Gastrocnemius medialis (tissue), 4 donors: ENCODE measurements at regions not wholly inside any gene's neighbourhood (a gene's known extent, or its start where the extent isn't known, plus 50 kb on each side); places are given as distances from the start of the nearest gene placed in this dataset.

Experiments used
- ATAC-seq, 2 donors: fragments of 150-250 bp; one replicate each; pipeline ENCODE4 v1.9.1; 2016
- DNase-seq, 2 donors: peaks; one replicate each; pipeline ENCODE4 v3.0.0-alpha.2; 2019
- H3K27ac ChIP-seq, 4 donors: fragments of 200-600 bp; sonication (generic); 1 replicate in 1 of 4; 2 replicates in 3 of 4; pipeline ENCODE4 v1.5.1; 2016 to 2018; ENCODE audit warnings: mild to moderate bottlenecking in 2 of 4, moderate library complexity in 1 of 4
- H3K27me3 ChIP-seq, 3 donors: fragments of 200-600 bp; sonication (generic) in 2 of 3; 1 replicate in 1 of 3; 2 replicates in 2 of 3; pipeline versions ENCODE4 v1.5.1 to v1.6.0; 2016 to 2019; ENCODE audit warnings: mild to moderate bottlenecking in 1 of 3, moderate library complexity in 1 of 3
- H3K36me3 ChIP-seq, 2 donors: fragments of 200-600 bp; sonication (generic) in 1 of 2; one replicate each; pipeline ENCODE4 v1.5.1; 2017 to 2018
- H3K4me1 ChIP-seq, 2 donors: fragments of 200-600 bp; sonication (generic) in 1 of 2; one replicate each; pipeline ENCODE4 v1.5.1; 2016 to 2017; ENCODE audit warnings: mild to moderate bottlenecking in 2 of 2
- H3K4me3 ChIP-seq, 4 donors: fragments of 200-600 bp; sonication (generic) in 3 of 4; 1 replicate in 1 of 4; 2 replicates in 3 of 4; pipeline ENCODE4 v1.5.1; 2016 to 2019; ENCODE audit warnings: mild to moderate bottlenecking in 2 of 4
- H3K9me3 ChIP-seq, 3 donors: fragments of 200-600 bp; sonication (generic) in 2 of 3; 1 replicate in 1 of 3; 2 replicates in 2 of 3; pipeline ENCODE4 v1.5.1; 2016 to 2019
- POLR2A ChIP-seq, 2 donors: fragments of 450-650 bp; IDR thresholded peaks; one replicate each; pipeline ENCODE4 v1.6.1; 2017; ENCODE audit warnings: antibody characterized with exemption in 2 of 2, mild to moderate bottlenecking in 2 of 2, moderate library complexity in 2 of 2
- in situ Hi-C, 4 donors: fragments of 200-750 bp; cut with MboI; loops; one replicate each; pipeline versions ENCODE4 v1.15.0 to v1.8.0; 2017; ENCODE audit warnings: low sequenced_read_pairs in 4 of 4
- intact Hi-C: fragments of 100-400 bp; cut with DNase I; formaldehyde crosslinking; loops from one replicate; pipeline ENCODE4 v1.15.1; 2023; ENCODE audit warnings: low total_unique reads
- TF ChIP-seq, protein P1 (sequence below), 5 experiments: fragments of 450-650 bp in 3 of 5; fragments of 200-600 bp in 2 of 5; sonication (generic) in 2 of 5; IDR thresholded peaks in 4 of 5; conservative IDR thresholded peaks in 1 of 5; 1 replicate in 4 of 5; 2 replicates in 1 of 5; pipeline ENCODE4 v1.5.1; 2016 to 2019; ENCODE audit warnings: antibody characterized with exemption in 5 of 5, mild to moderate bottlenecking in 3 of 5, moderate library complexity in 3 of 5

DNA sequence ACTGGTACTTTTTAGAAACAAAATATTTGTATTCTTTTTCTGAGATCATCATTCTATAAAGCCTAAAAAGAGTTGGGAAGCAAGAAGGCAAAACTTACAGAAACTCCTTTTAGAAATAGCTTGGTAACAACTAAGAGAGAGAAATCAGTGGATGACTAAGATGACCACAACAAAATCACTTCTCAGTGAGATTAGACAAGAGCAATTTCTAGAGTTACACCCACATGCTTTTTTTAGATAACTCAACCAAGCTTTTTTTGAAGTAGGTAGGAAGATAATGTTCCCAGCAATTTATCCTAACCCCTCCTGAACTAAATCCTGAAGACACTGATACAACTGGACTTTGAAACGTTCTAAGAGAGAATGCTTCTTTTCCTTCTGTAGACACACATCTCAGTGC lies 576.4 kb downstream of the SLC6A15 start:
- DNase-seq (no peak), ATAC-seq (no peak)
- TF ChIP-seq POLR2A (IDR thresholded peaks at IDR 0.05) = no peak
- TF ChIP-seq, protein P1, sequence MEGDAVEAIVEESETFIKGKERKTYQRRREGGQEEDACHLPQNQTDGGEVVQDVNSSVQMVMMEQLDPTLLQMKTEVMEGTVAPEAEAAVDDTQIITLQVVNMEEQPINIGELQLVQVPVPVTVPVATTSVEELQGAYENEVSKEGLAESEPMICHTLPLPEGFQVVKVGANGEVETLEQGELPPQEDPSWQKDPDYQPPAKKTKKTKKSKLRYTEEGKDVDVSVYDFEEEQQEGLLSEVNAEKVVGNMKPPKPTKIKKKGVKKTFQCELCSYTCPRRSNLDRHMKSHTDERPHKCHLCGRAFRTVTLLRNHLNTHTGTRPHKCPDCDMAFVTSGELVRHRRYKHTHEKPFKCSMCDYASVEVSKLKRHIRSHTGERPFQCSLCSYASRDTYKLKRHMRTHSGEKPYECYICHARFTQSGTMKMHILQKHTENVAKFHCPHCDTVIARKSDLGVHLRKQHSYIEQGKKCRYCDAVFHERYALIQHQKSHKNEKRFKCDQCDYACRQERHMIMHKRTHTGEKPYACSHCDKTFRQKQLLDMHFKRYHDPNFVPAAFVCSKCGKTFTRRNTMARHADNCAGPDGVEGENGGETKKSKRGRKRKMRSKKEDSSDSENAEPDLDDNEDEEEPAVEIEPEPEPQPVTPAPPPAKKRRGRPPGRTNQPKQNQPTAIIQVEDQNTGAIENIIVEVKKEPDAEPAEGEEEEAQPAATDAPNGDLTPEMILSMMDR (IDR thresholded peaks at IDR 0.05 in 4 of 5, conservative IDR thresholded peaks at IDR 0.05 in 1 of 5) = no peak
- Histone ChIP-seq H3K4me1 (no peaks in the 10 kb centered on the region), H3K27ac (no peak overlapping the region), H3K36me3 (no peaks in the 10 kb centered on the region), H3K9me3 (no peaks in the 10 kb centered on the region), H3K4me3 (no peak overlapping the region), H3K27me3 (no peaks in the 10 kb centered on the region)
- in situ Hi-C loops (no loop called here), intact Hi-C loops (no loop called here)

DNA sequence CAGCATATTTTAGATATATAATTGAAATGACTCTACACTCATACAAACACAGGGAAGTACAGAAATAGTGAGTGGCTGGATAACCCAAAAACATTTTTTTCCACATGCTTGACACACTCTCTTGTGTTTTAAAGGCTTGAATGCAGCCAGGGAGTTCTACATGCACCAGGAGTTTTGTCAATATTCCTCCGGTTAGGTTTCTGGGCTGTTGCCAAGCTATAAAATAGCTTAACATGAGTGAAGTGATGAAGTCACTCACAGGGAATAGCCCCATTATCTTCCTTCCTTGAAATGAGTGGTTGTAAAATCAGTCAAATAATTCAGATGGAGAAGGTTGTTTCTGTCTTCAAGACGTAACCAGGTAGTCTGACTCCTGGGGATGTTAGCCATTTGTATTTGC lies 582.7 kb downstream of the SLC6A15 start:
- Histone ChIP-seq H3K27ac (no peak overlapping the region), H3K36me3 (no peaks in the 10 kb centered on the region), H3K4me1 (no peaks in the 10 kb centered on the region), H3K9me3 (no peaks in the 10 kb centered on the region), H3K4me3 (no peak overlapping the region), H3K27me3 (no peaks in the 10 kb centered on the region)
- in situ Hi-C loops (no loop called here), intact Hi-C loops (no loop called here)
- DNase-seq = no peak
- no peak for ATAC-seq
- TF ChIP-seq, protein P1 (IDR thresholded peaks at IDR 0.05 in 4 of 5, conservative IDR thresholded peaks at IDR 0.05 in 1 of 5) = no peak
- TF ChIP-seq POLR2A (IDR thresholded peaks at IDR 0.05) = no peak

GRCh38 chr12:84315926-84316325 lies 596.7 kb downstream of the SLC6A15 start:
- intact Hi-C loops (no loop called here), in situ Hi-C loops (no loop called here)
- DNase-seq (no peak), ATAC-seq (no peak)
- no peaks in the 10 kb centered on the region for H3K27me3 ChIP-seq
- no peak overlapping the region for H3K27ac ChIP-seq
- TF ChIP-seq, protein P1 (IDR thresholded peaks at IDR 0.05 in 4 of 5, conservative IDR thresholded peaks at IDR 0.05 in 1 of 5) = no peak
- TF ChIP-seq POLR2A (IDR thresholded peaks at IDR 0.05) = no peak
- no peaks in the 10 kb centered on the region for H3K9me3 ChIP-seq
- no peaks in the 10 kb centered on the region for H3K36me3 ChIP-seq
- no peak overlapping the region for H3K4me3 ChIP-seq
- H3K4me1 ChIP-seq = no peaks in the 10 kb centered on the region

GRCh38 chr12:84313323-84313675 lies 599.3 kb downstream of the SLC6A15 start:
- Histone ChIP-seq H3K9me3 (no peaks in the 10 kb centered on the region), H3K27ac (no peak overlapping the region), H3K27me3 (no peaks in the 10 kb centered on the region), H3K4me1 (no peaks in the 10 kb centered on the region), H3K36me3 (no peaks in the 10 kb centered on the region), H3K4me3 (no peak overlapping the region)
- TF ChIP-seq, protein P1 (IDR thresholded peaks at IDR 0.05 in 4 of 5, conservative IDR thresholded peaks at IDR 0.05 in 1 of 5) = no peak
- no peak for TF ChIP-seq POLR2A (IDR thresholded peaks at IDR 0.05)
- no peak for DNase-seq
- no peak for ATAC-seq
- intact Hi-C loops = no loop called here
- in situ Hi-C loops = no loop called here

GRCh38 chr12:84308211-84308610 lies 604.4 kb downstream of the SLC6A15 start:
- intact Hi-C loops = no loop called here
- TF ChIP-seq, protein P1 (IDR thresholded peaks at IDR 0.05 in 4 of 5, conservative IDR thresholded peaks at IDR 0.05 in 1 of 5) = no peak
- TF ChIP-seq POLR2A (IDR thresholded peaks at IDR 0.05) = no peak

More at GRCh38 chr12:84308211-84308610, 604.4 kb downstream of the SLC6A15 start:
- no peak overlapping the region for H3K4me3 ChIP-seq
- DNase-seq (no peak), ATAC-seq (no peak)
- no peaks in the 10 kb centered on the region for H3K4me1 ChIP-seq
- no peaks in the 10 kb centered on the region for H3K36me3 ChIP-seq
- in situ Hi-C loops = no loop called here
- no peaks in the 10 kb centered on the region for H3K27me3 ChIP-seq
- H3K27ac ChIP-seq = no peak overlapping the region
- no peaks in the 10 kb centered on the region for H3K9me3 ChIP-seq
